HEK293 (cell line): ENCODE measurements at regions not wholly inside any gene's neighbourhood (a gene's known extent, or its start where the extent isn't known, plus 50 kb on each side); places are given as distances from the start of the nearest gene placed in this dataset.

Source experiments
- CTCF ChIA-PET: fragments of 350-600 bp; formaldehyde crosslinking; extraction: SDS; loops from one replicate; lab custom pipeline; 2021; ENCODE audit warnings: antibody characterized with exemption; lab: Yijun Ruan, JAX
- POLR2A ChIA-PET: fragments of 300-600 bp; formaldehyde crosslinking; extraction: SDS; loops from one replicate; lab custom pipeline; 2020; ENCODE audit warnings: antibody characterized with exemption, inconsistent platforms; lab: Yijun Ruan, JAX
- H3K27ac ChIP-seq: fragments of 200-500 bp; sonication (Bioruptor generic); 2 replicates; pipeline ENCODE4 v1.5.1; 2014; ENCODE audit warnings: low read depth, low read length, control low read depth, inconsistent platforms; ENCODE audit errors: extremely low read depth
- H3K36me3 ChIP-seq, 2 experiments: fragments of 200-500 bp in 1 of 2; sonication (Bioruptor generic) in 1 of 2; 1 replicate in 1 of 2; 2 replicates in 1 of 2; pipeline ENCODE4 v1.5.1; 2014 to 2017; ENCODE audit warnings: inconsistent platforms in 2 of 2, low read length in 2 of 2; ENCODE audit not compliant: control insufficient read depth in 2 of 2, insufficient read depth in 1 of 2
- H3K4me1 ChIP-seq: fragments of 200-500 bp; sonication (Bioruptor generic); 2 replicates; pipeline ENCODE4 v1.5.1; 2014; ENCODE audit warnings: mild to moderate bottlenecking, low read length, inconsistent platforms; ENCODE audit not compliant: control insufficient read depth, insufficient read depth
- H3K4me3 ChIP-seq: 2 replicates; pipeline ENCODE4 v1.5.1; 2011; ENCODE audit warnings: low read depth, mild to moderate bottlenecking, control low read depth, low read length, moderate library complexity
- H3K9me3 ChIP-seq: fragments of 200-500 bp; sonication (Bioruptor generic); 2 replicates; pipeline ENCODE4 v1.5.1; 2014; ENCODE audit warnings: low read depth, low read length, inconsistent platforms; ENCODE audit not compliant: control insufficient read depth, insufficient read depth
- KLF7 ChIP-seq: fragments of 450-650 bp; formaldehyde crosslinking; IDR thresholded peaks from 2 replicates; pipeline ENCODE4 v1.5.1; 2016; ENCODE audit warnings: missing biosample characterization, missing genetic modification characterization, borderline replicate concordance
- PRDM1 ChIP-seq: fragments of 450-650 bp; formaldehyde crosslinking; IDR thresholded peaks from 2 replicates; pipeline ENCODE4; 2016; ENCODE audit warnings: missing biosample characterization, missing genetic modification characterization
- PRDM4 ChIP-seq: fragments of 450-650 bp; formaldehyde crosslinking; IDR thresholded peaks from 2 replicates; pipeline ENCODE4 v1.5.1; 2017; ENCODE audit warnings: missing biosample characterization, missing genetic modification characterization
- REST ChIP-seq: fragments of 450-650 bp; formaldehyde crosslinking; IDR thresholded peaks from 2 replicates; pipeline ENCODE4 v1.5.1; 2016; ENCODE audit warnings: missing biosample characterization, missing genetic modification characterization
- TSHZ1 ChIP-seq: fragments of 450-650 bp; formaldehyde crosslinking; IDR thresholded peaks from 2 replicates; pipeline ENCODE4 v1.5.1; 2016; ENCODE audit warnings: missing biosample characterization, missing genetic modification characterization, borderline replicate concordance
- ZBTB17 ChIP-seq: fragments of 450-650 bp; formaldehyde crosslinking; IDR thresholded peaks from 2 replicates; pipeline ENCODE4 v1.5.1; 2016; ENCODE audit warnings: missing biosample characterization, missing genetic modification characterization
- ZBTB21 ChIP-seq: fragments of 450-650 bp; formaldehyde crosslinking; IDR thresholded peaks from 2 replicates; pipeline ENCODE4 v1.5.1; 2017; ENCODE audit warnings: missing biosample characterization, missing genetic modification characterization
- ZNF112 ChIP-seq: fragments of 450-650 bp; formaldehyde crosslinking; IDR thresholded peaks from 2 replicates; pipeline ENCODE4 v1.5.0; 2017; ENCODE audit warnings: missing biosample characterization, missing genetic modification characterization
- ZNF132 ChIP-seq: fragments of 450-650 bp; formaldehyde crosslinking; IDR thresholded peaks from 2 replicates; pipeline ENCODE4 v1.5.1; 2017; ENCODE audit warnings: missing biosample characterization, missing genetic modification characterization, borderline replicate concordance
- ZNF133 ChIP-seq: fragments of 450-650 bp; formaldehyde crosslinking; IDR thresholded peaks from 2 replicates; pipeline ENCODE4 v1.5.1; 2016; ENCODE audit warnings: missing biosample characterization, missing genetic modification characterization
- ZNF16 ChIP-seq: fragments of 450-650 bp; formaldehyde crosslinking; IDR thresholded peaks from 2 replicates; pipeline ENCODE4 v1.5.1; 2016; ENCODE audit warnings: low read depth, missing biosample characterization, missing genetic modification characterization
- ZNF184 ChIP-seq: fragments of 450-650 bp; IDR thresholded peaks from 2 replicates; pipeline ENCODE4 v1.5.1; 2018; ENCODE audit warnings: missing biosample characterization, mild to moderate bottlenecking, missing genetic modification characterization
- ZNF23 ChIP-seq: fragments of 450-650 bp; formaldehyde crosslinking; IDR thresholded peaks from 2 replicates; pipeline ENCODE4 v1.5.1; 2016; ENCODE audit warnings: missing biosample characterization, missing genetic modification characterization, borderline replicate concordance
- ZNF311 ChIP-seq: fragments of 450-650 bp; formaldehyde crosslinking; IDR thresholded peaks from 2 replicates; pipeline ENCODE4 v1.5.1; 2017; ENCODE audit warnings: missing biosample characterization, missing genetic modification characterization, borderline replicate concordance
- ZNF354C ChIP-seq: fragments of 450-650 bp; formaldehyde crosslinking; IDR thresholded peaks from 2 replicates; pipeline ENCODE4 v1.5.1; 2016; ENCODE audit warnings: missing biosample characterization, missing genetic modification characterization, low read depth, borderline replicate concordance
- ZNF366 ChIP-seq: fragments of 450-650 bp; formaldehyde crosslinking; conservative IDR thresholded peaks from 2 replicates; pipeline ENCODE4 v1.5.1; 2016; ENCODE audit warnings: missing biosample characterization, missing genetic modification characterization
- ZNF416 ChIP-seq: fragments of 450-650 bp; formaldehyde crosslinking; IDR thresholded peaks from 2 replicates; pipeline ENCODE4 v1.5.1; 2016; ENCODE audit warnings: missing biosample characterization, missing genetic modification characterization
- ZNF510 ChIP-seq: fragments of 450-650 bp; formaldehyde crosslinking; IDR thresholded peaks from 2 replicates; pipeline ENCODE4 v1.5.1; 2018; ENCODE audit warnings: mild to moderate bottlenecking, missing genetic modification characterization, missing biosample characterization; ENCODE audit not compliant: insufficient replicate concordance
- ZNF513 ChIP-seq: fragments of 450-650 bp; IDR thresholded peaks from 2 replicates; pipeline ENCODE4 v1.5.1; 2018; ENCODE audit warnings: missing biosample characterization, missing genetic modification characterization
- ZNF624 ChIP-seq: fragments of 450-650 bp; formaldehyde crosslinking; IDR thresholded peaks from 2 replicates; pipeline ENCODE4 v1.5.1; 2017; ENCODE audit warnings: missing biosample characterization, missing genetic modification characterization
- ZNF837 ChIP-seq: fragments of 450-650 bp; formaldehyde crosslinking; IDR thresholded peaks from 2 replicates; pipeline ENCODE4 v1.5.1; 2016; ENCODE audit warnings: missing biosample characterization, missing genetic modification characterization
- ZSCAN30 ChIP-seq: fragments of 450-650 bp; IDR thresholded peaks from 2 replicates; pipeline ENCODE4 v1.5.1; 2018; ENCODE audit warnings: missing biosample characterization, mild to moderate bottlenecking, missing genetic modification characterization, moderate library complexity
- ZSCAN5A ChIP-seq: fragments of 450-650 bp; formaldehyde crosslinking; IDR thresholded peaks from 2 replicates; pipeline ENCODE4 v1.5.1; 2016; ENCODE audit warnings: missing biosample characterization, missing genetic modification characterization

- no peak for TF ChIP-seq ZNF23 (tag by site-specific recombination)
- no peak for TF ChIP-seq ZSCAN30
Observed at GRCh38 chr4:23212558-23212957, 519.8 kb downstream of the GBA3 start (continued).

- POLR2A ChIA-PET, result no interaction called here
- H3K4me1 ChIP-seq, result no peaks in the 10 kb centered on the region
- no peak for TF ChIP-seq ZBTB21 (tag by site-specific recombination)
- no peak for TF ChIP-seq ZNF311
- no peak for TF ChIP-seq ZNF416 (tag by site-specific recombination)
- no peak for TF ChIP-seq ZNF510 (tag by site-specific recombination)
- TF ChIP-seq ZNF184, result no peak
- TF ChIP-seq ZBTB17 (tag by site-specific recombination), result no peak
- no peak for TF ChIP-seq ZNF366
- no peak for TF ChIP-seq ZNF16 (tag by site-specific recombination)
- TF ChIP-seq ZNF837 (tag by site-specific recombination), result no peak
- no peak for TF ChIP-seq ZNF354C
- TF ChIP-seq ZSCAN5A (tag by site-specific recombination), result no peak
- no peak for TF ChIP-seq ZNF624 (tag by site-specific recombination)
- no peak overlapping the region for H3K4me3 ChIP-seq
- CTCF ChIA-PET, result no interaction called here
- no peaks in the 10 kb centered on the region for H3K36me3 ChIP-seq
- no peaks in the 10 kb centered on the region for H3K9me3 ChIP-seq
- H3K27ac ChIP-seq, result no peak overlapping the region
Observed at GRCh38 chr4:23207059-23207458, 514.3 kb downstream of the GBA3 start.

- H3K4me1 ChIP-seq, result no peaks in the 10 kb centered on the region
- H3K9me3 ChIP-seq, result no peaks in the 10 kb centered on the region
- H3K4me3 ChIP-seq, result no peak overlapping the region
- H3K36me3 ChIP-seq, result no peaks in the 10 kb centered on the region
- POLR2A ChIA-PET, result no interaction called here
- H3K27ac ChIP-seq, result no peak overlapping the region
- CTCF ChIA-PET, result interaction anchor here (0.8 kb wide), 1 partner anchor 28 kb away, joined by 4 read pairs; no protein-coding TSS in a partner anchor
- TF ChIP-seq ZNF112 (tag by site-specific recombination) (no peak), KLF7 (no peak), REST (no peak), ZNF513 (tag by site-specific recombination) (no peak), PRDM1 (tag by site-specific recombination) (no peak), ZNF133 (no peak), ZNF132 (tag by site-specific recombination) (no peak), TSHZ1 (tag by site-specific recombination) (no peak), PRDM4 (tag by site-specific recombination) (no peak)
Observed at GRCh38 chr4:23202712-23203247, 510.0 kb downstream of the GBA3 start.
